ENCODE measurements at regions not wholly inside any gene's neighbourhood (a gene's known extent, or its start where the extent isn't known, plus 50 kb on each side); places are given as distances from the start of the nearest gene placed in this dataset.

- TF ChIP-seq CTCF (IDR thresholded peaks at IDR 0.05) (no peak), POLR2A (IDR thresholded peaks at IDR 0.05) (no peak)
These were observed 156.9 kb upstream of the SNX19 start for GRCh38 chr11:131073167-131073566.
